Right lung (tissue), 2 donors: ENCODE measurements at regions not wholly inside any gene's neighbourhood (a gene's known extent, or its start where the extent isn't known, plus 50 kb on each side); places are given as distances from the start of the nearest gene placed in this dataset.
A peak's percentile ranks its signal among the peaks of the same experiment; 100 is the strongest.

ENCODE experiments used
- DNase-seq, 2 donors: peaks; one replicate each; pipeline ENCODE4 v3.0.0-alpha.2; 2013

DNA sequence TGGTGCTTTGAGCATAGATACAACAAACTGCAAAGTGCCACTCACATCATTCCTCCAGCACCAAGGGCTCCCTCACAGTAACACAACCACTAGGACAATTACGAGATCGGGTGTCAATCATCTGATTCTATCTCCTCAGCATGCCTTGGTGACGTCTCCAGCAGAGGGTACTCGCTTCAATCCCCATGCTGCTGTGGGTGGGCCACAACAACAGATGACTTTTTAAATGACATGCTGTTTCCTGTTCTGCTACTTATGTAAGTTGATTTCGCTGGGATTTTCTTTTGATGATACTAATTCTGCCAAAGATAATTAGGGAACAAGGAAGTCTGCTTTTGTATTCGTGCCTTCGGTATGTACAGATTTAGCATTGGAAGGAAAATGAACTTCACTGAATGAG is 1113.0 kb downstream of the BCL11A start:
- DNase-seq = no peak

DNA sequence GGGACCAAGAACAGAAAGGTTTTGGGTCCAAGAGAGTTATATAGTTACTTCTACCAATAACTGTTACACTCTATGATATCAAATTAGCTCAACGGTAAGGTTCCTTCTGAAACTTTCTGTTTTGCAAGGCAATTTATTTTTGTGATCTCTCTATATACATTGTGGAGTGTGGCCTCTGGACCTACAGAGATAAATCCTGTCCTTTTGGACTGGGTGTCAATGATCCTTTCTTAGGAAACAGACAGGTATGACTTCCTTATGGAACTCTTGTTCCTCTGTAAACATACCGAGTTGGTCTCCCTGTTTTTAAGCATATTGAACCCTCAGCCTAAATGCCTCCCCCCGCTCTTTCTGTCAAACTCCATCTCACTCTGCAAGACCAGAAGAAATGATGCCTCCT is 1117.8 kb downstream of the BCL11A start:
- no peak for DNase-seq

DNA sequence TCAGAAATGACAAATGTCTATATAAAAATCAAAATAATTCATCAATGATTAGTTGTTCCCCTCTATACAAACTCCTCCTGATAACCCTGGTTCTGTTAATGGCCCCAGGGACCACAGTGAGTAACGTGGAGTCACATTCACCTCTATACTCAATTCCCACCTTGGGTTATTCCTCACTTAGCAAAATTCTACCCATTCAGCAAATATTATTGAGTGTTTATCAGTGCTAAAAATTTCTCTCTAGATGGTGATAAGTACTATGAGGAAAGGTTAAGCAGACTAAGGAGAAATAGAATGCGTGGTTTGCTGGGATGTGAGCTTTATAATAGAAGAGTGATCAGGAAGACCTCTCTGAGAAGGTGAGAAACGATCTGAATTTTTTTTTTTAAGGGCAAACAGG is 1124.5 kb downstream of the BCL11A start:
- no peak for DNase-seq

DNA sequence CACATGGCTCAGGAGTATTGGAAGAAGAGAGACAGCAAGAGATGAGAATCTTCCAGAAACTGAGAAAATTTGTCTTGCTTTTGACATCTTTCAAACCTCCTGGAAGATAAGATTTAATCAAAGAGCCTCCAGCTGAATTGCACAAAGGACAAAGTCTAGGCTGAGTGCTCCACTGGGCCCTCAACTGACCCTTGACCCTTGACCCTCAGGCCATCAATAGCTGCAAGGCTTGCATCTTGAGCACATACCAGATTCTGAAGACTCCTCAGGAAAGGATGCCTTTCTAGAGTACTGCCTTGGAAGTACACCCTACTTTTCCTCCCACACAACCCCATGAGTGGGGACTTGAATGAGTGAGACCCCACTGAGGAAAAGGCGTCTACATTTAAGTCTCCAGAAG is 1125.5 kb downstream of the BCL11A start:
- no peak for DNase-seq

DNA sequence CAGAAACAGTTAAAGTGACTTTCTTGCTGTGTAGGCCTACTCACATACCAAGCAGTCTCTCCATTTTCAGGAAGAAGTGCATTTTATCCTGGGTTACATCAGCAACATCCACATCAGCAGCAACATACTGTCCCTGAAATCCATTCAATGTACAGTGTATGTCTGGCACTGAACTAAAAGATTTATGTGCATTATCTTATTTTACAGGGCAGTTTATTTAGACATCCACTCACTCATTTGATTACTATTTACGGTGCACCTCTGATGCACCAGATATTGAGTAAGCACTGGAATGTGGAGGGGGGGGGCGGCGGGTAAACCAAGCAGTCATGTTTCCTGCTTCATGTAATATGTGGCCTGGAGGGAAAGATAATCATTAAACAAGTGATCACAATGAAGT is 1128.2 kb downstream of the BCL11A start:
- DNase-seq = no peak

DNA sequence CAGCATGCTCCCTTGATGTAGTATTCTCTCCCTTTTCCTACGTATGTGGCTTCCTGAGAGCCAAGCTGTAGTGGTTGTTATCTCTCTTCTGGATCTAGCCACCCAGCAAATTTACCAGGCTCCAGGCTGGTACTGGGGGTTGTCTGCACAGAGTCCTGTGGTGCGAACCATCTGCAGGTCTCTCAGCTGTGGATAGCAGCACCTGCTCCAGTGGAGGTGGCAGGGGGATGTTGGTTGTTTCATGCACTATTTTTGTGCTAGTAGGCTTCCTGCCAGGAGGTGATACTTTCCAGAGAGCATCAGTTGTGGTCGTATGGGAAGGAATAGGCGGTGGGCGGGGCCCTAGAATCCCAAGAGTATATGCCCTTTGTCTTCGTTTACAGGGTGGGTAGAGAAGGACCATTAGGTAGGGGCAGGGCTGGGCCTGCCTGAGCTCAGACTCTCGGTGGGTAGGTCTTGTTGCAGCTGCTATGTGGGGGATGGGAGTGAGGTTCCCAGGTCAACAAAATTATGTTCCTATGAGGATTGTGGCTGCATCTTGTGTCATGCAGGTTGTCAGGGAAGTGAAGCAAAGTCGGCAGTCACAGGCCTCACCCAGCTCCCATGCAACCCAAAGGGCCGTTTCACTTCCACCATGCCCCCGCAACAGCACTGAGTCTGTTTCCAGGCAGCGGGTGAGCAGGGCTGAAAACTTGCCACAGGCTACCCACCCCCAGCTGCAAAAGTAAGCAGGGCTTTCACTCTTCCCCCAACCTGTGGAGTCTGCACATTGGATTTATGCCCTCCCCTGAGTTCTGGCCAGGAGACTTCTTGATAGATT is 1139.5 kb downstream of the BCL11A start:
- no peak for DNase-seq

DNA sequence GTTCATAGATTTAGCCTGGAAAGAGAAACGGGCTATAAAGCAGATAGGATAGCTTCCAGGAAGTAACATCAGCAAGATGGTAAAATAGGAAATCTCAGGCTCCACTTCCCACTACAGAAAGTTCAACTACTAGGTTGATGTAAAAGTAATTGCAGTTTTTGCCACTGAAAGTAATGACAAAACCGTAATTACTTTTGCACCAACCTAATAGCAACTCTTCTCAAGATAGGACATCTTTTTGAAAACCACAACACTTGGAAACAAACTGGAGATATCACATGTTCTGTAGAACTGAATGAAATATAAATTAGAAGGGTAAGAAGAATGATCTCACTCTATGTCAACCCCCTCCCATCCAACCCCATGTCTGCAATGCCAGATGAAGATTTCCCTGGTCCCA is 1154.3 kb downstream of the BCL11A start:
- no peak for DNase-seq

DNA sequence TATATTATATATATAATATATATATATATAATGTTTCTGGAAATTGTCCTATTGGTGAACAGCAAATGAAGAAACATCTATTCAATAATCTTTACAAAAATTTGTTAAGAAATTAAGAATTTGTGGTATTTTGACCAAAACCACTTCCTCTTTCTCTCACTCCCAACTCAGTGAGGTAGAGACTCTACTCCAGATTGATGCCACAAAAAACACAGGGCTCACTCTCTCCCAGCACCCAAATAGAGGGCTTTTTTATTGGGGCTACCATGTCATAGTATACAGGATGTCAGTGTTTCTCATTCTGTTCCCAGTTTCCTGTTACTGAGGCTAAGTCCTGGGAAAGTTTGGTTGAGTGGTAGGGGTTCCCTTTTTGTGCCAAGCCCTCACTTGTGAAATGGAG is 1155.4 kb downstream of the BCL11A start:
- DNase-seq = no peak

DNA sequence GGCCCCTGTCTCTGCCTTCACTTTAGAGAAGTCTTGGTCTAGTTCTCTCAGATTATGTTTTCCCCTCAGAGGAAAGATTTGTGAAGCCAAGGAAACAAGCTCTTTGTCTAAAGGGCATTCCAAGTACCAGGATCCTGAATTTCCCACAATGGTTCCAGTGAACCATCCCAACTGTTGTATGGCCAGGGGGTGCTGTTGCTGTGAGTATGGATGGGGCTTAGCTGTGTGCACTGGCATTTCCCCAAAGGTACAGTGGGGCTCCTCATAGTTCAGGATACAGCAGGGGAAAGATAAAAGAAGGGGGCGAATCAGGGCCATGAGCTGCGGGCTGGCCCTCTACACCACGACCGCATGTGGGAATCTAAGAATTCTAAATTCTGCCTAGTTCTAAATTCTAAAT is 1154.0 kb upstream of the FANCL start:
- no peak for DNase-seq

DNA sequence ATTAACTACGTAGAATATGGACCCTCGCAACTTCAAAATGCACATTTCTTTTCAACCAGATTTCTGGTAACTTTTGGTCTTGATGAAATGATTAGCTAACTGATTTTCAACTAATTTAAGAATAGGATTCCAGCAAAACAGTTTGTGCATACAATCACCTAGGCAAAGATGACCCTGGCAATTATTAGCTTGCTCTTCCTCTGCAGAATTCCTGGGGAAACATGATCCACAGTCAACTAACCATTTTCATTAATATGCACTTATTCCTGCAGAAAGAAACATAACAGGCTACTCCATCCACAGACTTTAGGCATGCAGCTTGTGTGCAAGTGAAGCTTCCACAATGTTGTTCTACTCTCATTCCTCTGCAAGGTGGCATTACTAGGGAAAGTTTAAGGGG is 1150.8 kb upstream of the FANCL start:
- no peak for DNase-seq

DNA sequence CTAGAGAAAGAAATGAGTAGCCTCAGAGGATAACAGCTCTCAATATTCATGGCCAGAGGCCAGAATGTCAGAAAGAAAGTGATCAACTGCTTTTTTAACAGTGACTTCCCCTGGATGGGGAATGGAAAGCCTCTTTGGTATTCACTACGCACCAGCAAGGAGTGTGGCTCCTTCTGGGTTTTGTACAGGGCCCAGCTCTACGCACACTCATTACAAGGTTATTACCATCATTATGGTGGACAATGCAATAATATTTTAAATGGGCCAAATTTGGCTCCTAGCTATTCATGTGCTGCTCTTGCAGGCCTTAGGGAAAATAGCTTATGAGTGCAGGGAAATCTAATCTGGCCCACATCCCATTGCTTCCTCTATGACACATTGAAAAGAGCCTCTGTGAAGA is 1149.5 kb upstream of the FANCL start:
- DNase-seq = no peak

DNA sequence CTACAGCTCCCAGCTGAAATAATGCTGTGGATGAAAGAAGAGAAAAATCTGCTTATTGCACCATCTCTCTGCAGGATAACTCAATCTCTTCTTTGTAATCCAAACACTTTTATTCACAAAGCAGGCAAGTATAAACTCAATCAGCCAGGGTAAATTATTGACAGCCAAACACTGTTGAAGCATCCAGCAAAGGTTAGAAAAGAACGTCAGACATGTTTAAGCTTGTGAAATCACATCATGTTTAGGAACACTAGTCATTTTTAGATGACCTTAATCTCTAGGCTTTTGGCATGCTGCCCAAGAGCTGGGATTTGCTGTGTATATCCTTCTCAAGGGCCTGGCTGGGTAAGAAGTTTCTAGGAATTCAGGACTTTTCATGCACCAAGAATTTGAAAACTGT is 1148.1 kb upstream of the FANCL start:
- peak; percentile 11 to 20 for DNase-seq

DNA sequence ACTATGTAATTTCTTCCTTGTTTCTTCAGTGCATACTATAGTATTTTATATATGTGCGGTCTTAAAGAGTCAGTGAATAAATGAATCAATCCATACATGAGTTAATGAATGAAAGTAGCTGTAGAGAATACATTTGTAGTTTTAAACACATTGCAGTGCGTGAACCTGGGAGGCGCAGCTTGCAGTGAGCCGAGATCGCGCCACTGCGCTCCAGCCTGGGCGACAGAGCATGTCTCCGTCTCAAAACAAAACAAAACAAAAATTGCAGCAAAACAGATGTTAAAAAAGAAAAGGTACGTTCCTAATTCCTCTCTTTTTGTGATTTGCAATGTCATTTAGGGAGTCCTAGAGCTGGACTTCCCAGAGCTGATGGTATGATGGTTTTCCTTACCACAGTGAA is 1144.8 kb upstream of the FANCL start:
- no peak for DNase-seq

DNA sequence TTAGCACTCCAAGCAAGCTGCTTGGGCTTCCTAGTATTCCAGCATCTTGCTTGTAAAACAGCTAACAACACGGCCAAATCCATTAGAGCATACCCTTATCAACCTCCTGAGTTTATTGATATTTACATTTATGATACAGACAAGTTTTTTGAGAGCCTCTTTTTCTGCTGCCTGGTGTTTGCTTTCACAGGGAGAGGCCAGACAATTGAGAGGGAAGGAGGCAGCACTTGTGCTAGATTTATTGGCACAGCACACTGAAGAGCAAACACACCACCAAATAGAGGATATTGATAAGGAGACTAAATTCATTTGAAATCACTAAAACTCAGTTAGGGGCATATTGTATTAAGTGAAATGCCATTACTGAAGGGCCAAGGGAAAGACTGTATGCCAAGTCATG is 1142.3 kb upstream of the FANCL start:
- DNase-seq = no peak

DNA sequence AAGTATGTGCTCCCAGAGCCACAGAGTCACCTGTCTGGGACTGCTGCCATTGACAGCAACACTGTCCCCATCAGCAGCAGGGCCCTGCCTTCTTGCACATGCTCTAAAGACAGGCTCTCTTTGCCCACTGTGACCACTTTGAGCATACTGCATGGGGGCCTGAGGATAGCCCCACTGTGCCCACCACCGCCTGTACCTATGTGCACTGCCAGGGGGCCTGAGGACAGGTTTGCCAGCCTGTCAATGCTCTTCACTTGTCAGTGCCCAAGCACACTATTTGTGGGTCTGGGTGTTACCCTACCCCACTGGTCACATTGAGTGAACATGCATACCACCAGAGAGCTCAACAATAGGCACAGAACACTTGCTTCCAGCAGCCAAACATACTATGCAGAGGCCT is 1137.0 kb upstream of the FANCL start:
- DNase-seq = no peak

DNA sequence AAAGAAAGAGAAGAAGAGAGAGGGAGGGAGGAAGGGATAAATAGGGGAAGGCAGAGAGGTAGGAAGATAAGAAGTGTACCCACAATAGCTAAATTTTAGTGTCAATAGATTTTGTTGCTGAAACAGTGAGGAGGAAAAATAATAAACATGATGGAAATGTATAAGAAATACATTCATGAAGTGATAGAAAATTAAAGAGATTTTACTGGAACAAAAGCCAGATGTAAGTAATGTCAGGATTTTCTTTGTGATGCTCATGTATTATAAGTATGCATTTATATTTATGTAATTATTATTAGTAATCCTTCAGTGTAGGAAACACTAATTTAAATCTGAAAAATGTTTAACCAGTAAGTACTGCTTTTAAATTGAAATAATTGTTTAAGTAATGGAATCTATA is 1125.2 kb upstream of the FANCL start:
- DNase-seq = no peak

DNA sequence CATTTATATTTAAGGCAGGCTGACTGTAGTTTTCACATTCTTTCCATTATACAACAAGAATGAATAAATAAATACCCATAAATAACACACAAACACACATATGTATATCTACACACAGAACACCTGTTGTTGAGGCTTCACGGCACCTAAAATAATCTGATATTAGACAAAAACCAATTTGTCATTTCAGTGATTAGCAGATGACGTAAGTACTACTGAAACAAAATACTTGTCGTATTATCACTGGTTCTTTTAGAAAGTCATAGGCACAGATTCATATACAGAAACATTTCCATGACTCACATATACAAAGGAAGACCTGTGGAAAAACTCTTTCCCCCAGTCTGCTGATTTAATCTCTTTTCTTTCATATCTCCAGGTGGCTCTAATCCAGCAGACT is 1113.4 kb upstream of the FANCL start:
- no peak for DNase-seq

DNA sequence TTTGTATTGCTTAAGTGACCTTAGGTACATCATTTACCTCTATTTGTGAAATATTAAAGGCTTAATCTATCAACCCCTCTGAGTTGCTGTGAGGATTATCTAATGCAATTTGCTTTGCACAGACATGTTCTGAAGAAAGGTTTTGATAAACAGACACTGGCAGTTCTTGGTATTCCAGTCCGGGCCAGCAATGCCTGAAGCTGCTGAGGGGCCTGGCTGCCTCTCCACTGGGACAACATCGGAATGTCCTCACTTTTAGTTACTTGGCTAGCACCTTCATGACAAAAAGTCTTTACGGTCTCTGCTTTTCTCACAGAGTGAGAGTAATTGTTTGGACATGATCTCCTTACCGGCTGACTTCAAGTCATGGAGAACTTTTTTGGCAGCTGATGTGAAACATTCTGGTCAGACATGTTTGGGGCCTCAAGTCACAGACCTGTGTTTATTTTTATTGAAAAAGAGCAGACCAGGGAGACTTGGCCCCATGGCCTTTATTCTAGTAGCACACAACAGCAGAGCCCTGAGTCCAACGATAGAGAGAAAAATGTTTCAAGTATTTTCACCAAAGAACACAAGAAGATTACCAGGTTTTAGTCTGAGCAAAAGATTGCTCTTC is 1112.3 kb upstream of the FANCL start:
- DNase-seq = no peak

DNA sequence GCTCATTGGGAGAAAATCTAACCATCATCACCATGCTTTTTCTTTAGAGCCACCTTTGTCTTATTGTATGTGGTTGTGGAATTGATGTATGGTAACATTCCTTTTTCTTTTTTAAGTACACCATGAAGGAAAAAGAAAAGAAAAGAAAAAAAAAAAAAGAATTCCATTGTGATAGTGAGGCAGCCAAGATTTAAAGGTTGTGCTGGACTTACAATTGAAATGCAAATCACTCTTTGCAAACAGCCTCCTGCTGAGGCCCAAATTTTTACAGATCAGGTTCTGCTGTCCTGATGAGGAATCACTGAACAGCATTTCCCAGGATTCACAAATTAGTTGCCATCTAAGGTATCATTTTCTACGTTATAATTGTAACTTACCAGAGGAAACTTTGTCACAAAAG is 1101.0 kb upstream of the FANCL start:
- no peak for DNase-seq

DNA sequence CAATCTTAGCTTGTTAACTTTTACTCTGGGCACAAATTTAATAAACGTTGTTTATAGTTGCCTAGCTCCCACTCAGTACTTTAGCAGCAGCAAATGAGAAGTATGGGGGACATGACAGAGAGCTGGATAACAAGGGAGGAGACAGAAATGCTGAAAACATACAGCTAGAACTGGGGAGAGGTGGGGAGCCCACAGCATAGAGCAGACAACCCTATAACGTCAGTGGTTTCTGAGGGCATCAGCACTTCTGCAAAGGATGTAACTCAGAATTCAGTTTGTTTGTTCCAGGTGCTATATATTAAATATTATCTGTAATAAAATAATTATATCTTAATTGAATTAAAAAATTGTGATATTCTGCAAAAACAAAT is 1098.7 kb upstream of the FANCL start:
- no peak for DNase-seq

DNA sequence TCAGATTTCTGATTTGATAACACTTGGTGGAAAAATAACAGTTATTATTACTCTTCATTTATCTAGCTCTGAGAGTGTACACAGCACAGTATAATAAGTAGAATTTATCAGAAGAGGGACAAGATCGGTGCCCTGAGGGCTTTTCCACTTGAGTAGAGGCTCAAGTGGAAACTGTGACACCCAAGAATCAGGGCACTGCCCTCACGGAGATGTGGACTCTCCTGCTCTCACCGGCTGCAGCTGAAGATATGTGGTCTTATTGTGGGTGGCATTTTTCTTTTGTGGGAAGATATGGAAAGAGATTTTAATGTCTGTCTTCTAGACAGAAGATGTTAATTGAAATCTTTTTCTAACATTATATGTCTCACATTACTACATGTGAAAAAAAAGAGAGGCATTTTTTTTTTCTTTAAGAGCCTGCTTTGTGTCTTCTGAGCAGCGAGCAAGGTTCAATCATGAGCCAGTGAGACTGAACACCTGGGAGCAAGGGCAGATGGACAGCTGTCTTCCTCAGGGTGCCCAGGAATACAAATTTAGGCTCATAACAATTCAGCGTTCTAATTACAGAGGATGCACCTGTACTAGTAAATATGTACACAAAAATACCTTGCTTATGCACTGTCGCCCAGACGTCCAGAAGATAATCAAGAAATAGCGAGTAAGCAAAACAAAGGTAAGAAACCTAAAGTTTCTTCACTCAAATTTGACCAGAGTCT is 1098.2 kb upstream of the FANCL start:
- DNase-seq = no peak

DNA sequence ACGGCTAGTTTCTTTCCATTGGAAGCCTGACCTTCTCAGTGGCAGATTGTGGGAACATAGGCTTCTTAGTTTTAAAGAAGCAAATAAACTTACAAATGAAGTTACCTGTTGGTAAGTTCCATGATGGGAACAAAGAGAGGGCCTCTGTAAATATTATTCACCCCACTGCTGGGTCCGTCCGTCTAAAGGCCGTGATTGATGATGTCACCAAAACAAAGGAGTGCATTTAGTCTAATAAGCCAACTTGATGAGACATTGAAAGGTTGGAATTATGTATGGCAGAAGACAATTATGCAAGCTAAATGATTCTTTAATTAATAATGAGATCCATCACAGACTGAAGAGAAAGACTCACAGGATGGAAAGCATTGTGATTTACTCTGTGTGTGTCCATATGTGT is 1091.9 kb upstream of the FANCL start:
- DNase-seq = no peak
